AG04450 (cell line): ENCODE measurements at regions not wholly inside any gene's neighbourhood (a gene's known extent, or its start where the extent isn't known, plus 50 kb on each side); places are given as distances from the start of the nearest gene placed in this dataset.

Experiments used
- CTCF ChIA-PET: fragments of 300-600, 350-600 bp; formaldehyde crosslinking; extraction: SDS; loops from one replicate; lab custom pipeline; 2022; ENCODE audit warnings: antibody characterized with exemption, inconsistent platforms; lab: Charles Lee
- POLR2A ChIA-PET: fragments of 350-600 bp; formaldehyde crosslinking; extraction: SDS; loops from one replicate; lab custom pipeline; 2021; ENCODE audit warnings: antibody characterized with exemption, inconsistent platforms; lab: Yijun Ruan, JAX
- DNase-seq: peaks from one replicate; pipeline ENCODE4 v3.0.0-alpha.2; 2011; ENCODE audit warnings: low read depth, low spot score
- H3K27ac ChIP-seq: one replicate; pipeline ENCODE4 v1.5.1; 2012; ENCODE audit warnings: low read depth, low read length, control low read depth
- H3K27me3 ChIP-seq: one replicate; pipeline ENCODE4 v1.6.0; 2012; ENCODE audit warnings: low read length; ENCODE audit not compliant: control insufficient read depth, insufficient read depth
- H3K4me3 ChIP-seq: 2 replicates; pipeline ENCODE4 v1.5.1; 2011; ENCODE audit warnings: mild to moderate bottlenecking, low read depth, low read length, control low read depth
- H3K9me3 ChIP-seq: 2 replicates; pipeline ENCODE4 v1.5.1; 2012; ENCODE audit warnings: low read length; ENCODE audit not compliant: control insufficient read depth, insufficient read depth
- CTCF ChIP-seq: IDR thresholded peaks from 2 replicates; pipeline ENCODE4 v1.5.1; 2011; ENCODE audit warnings: low read depth, low read length, control low read depth, inconsistent platforms

DNA sequence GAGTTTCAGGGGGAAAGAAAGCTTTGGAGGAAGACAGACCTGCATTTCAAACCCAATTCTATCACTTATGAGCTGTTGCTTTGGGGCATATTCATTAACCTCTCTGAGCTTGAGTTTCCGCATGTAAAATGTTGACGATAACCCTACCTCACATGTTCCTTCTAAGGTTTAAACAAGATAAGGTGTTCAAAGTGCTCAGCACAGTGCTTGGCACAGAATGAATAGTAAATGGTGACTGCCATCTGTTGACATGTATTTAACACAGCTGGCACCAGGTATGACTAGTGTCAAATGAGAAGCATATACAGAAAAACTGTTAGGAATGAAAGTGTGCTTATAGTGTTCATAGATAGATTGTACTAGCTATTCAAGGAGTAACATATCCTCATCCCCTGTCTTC, 155.5 kb downstream of the PTGER3 start:
- Histone ChIP-seq H3K9me3 (no peaks in the 10 kb centered on the region), H3K27ac (no peak overlapping the region), H3K27me3 (no peaks in the 10 kb centered on the region), H3K4me3 (no peak overlapping the region)
- ChIA-PET CTCF (no interaction called here), POLR2A (no interaction called here)
- TF ChIP-seq CTCF = no peak
- DNase-seq = no peak

DNA sequence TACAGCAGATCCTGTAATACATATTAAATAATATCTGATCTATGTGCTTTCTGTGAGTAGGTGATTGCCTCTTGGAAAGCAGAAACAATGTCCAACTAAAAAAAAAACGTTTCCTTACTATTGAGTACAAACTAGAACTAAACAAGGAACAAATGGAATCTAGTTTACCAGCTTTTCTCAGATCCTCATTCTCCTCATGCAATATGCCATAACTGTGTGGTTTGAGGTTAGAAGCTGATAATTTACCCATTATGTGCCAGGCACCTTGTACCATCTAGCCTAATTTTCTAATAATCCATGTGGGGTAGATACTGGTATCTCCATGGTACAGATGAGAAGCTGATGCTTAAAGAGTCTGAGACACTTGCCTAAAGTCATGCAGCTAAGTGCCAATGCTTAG, 154.7 kb downstream of the PTGER3 start:
- no peak overlapping the region for H3K27ac ChIP-seq
- no peaks in the 10 kb centered on the region for H3K27me3 ChIP-seq
- ChIA-PET POLR2A (no interaction called here), CTCF (no interaction called here)
- no peaks in the 10 kb centered on the region for H3K9me3 ChIP-seq
- TF ChIP-seq CTCF = no peak
- no peak for DNase-seq
- H3K4me3 ChIP-seq = no peak overlapping the region

GRCh38 chr1:70893381-70893780, 154.2 kb downstream of the PTGER3 start:
- Histone ChIP-seq H3K4me3 (no peak overlapping the region), H3K27ac (no peak overlapping the region), H3K9me3 (no peaks in the 10 kb centered on the region), H3K27me3 (no peaks in the 10 kb centered on the region)
- ChIA-PET POLR2A (no interaction called here), CTCF (no interaction called here)
- DNase-seq = no peak
- no peak for TF ChIP-seq CTCF

DNA sequence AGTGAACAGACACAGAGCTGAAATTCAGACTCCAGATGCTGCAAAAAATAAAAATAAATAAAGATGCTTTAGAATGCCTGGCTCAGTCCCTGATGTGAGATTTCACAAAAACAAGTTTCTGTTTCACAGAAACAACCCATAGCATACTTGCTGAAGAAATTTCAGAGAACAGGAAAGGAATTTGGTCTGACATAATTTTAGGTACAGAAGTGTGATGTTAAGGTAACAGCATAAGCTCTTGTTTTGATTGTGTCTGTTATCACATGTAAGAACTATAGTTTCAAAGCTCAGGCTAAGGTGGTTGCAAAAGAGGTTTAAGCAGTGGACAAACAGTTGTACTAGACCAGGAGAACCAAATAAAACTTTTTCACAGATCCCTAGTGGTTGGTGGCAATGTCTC, 152.1 kb downstream of the PTGER3 start:
- ChIA-PET POLR2A (no interaction called here), CTCF (no interaction called here)
- H3K9me3 ChIP-seq = no peaks in the 10 kb centered on the region
- no peaks in the 10 kb centered on the region for H3K27me3 ChIP-seq
- H3K4me3 ChIP-seq = no peak overlapping the region
- TF ChIP-seq CTCF = no peak
- DNase-seq = no peak
- H3K27ac ChIP-seq = no peak overlapping the region

DNA sequence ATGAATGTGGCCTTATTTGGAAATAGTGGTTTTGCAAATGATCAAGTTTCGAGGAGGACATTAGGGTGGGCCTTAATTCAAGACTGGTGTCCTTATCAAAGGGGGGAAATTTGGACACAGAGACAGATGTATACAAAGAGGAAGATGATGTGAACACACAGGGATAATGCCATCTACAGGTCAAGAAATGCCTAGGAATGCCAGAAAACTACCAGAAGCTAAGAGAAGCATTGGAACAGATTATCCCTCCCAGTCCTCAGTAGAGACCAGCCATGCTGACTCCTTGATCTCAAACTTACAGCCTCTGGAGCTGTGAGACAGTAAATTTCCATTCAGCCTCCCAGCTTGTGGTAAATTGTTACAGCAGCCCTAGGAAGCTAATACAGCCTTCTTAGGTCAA, 151.4 kb downstream of the PTGER3 start:
- no peak for TF ChIP-seq CTCF
- no peak for DNase-seq
- H3K27ac ChIP-seq = no peak overlapping the region
- POLR2A ChIA-PET = no interaction called here
- H3K27me3 ChIP-seq = no peaks in the 10 kb centered on the region
- CTCF ChIA-PET = no interaction called here
- no peak overlapping the region for H3K4me3 ChIP-seq
- H3K9me3 ChIP-seq = no peaks in the 10 kb centered on the region
